Neural crest cell (in vitro differentiated cells): ENCODE measurements at regions not wholly inside any gene's neighbourhood (a gene's known extent, or its start where the extent isn't known, plus 50 kb on each side); places are given as distances from the start of the nearest gene placed in this dataset.

Experiments used
- DNase-seq: peaks from one replicate; pipeline ENCODE4 v3.0.0; 2021; ENCODE audit warnings: low read depth, mixed read lengths, low spot score
- H3K27ac Mint-ChIP-seq: one replicate; pipeline ENCODE4 v1.8.0; 2021; ENCODE audit warnings: mild to moderate bottlenecking, mixed read lengths; ENCODE audit not compliant: unreplicated experiment
- H3K27me3 Mint-ChIP-seq: 2 replicates; pipeline ENCODE4 v1.8.0; 2021; ENCODE audit warnings: low read depth, mild to moderate bottlenecking, mixed read lengths
- H3K36me3 Mint-ChIP-seq: 2 replicates; pipeline ENCODE4 v1.8.0; 2021; ENCODE audit warnings: low read depth, mild to moderate bottlenecking, mixed read lengths
- H3K4me1 Mint-ChIP-seq: 2 replicates; pipeline ENCODE4 v1.8.0; 2021; ENCODE audit warnings: mixed read lengths
- H3K4me3 Mint-ChIP-seq: one replicate; pipeline ENCODE4 v1.8.0; 2021; ENCODE audit warnings: mild to moderate bottlenecking, mixed read lengths
- H3K9me3 Mint-ChIP-seq: 2 replicates; pipeline ENCODE4 v1.8.0; 2021; ENCODE audit warnings: mixed read lengths
- CTCF ChIP-seq: fragments of 200-600 bp; sonication (generic); conservative IDR thresholded peaks from 2 replicates; pipeline ENCODE4 v1.5.0; 2021; ENCODE audit warnings: antibody characterized with exemption, mild to moderate bottlenecking

- no peaks in the 10 kb centered on the region for H3K9me3 Mint-ChIP-seq
- H3K4me3 Mint-ChIP-seq = no peak overlapping the region
- no peak for DNase-seq
- H3K27me3 Mint-ChIP-seq = no peaks in the 10 kb centered on the region
- no peaks in the 10 kb centered on the region for H3K36me3 Mint-ChIP-seq
- TF ChIP-seq CTCF = no peak
- H3K4me1 Mint-ChIP-seq = peaks cover 8% of the 10 kb centered on the region
- H3K27ac Mint-ChIP-seq = no peak overlapping the region
Observed at GRCh38 chr1:113246929-113247328, 143.4 kb upstream of the MAGI3 start.

DNA sequence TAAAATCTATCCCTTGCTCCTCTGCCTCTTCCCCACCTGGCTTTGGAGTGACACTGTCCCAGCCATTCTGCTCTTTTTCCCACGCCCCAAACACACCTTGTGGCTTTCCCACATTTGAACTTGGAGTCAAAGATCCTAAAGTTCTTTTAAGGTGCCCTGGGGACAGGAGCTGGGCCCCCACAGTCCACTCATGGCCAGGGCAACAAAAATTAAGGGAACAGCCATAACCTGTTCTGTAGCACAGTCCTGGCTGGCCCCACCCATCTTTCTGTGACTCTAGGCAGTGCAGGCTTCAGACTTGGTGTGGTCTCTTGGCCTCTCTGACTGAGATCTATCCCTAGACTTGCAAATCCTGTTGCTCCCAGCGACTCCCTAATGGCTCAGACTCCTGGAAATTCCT is 143.0 kb upstream of the MAGI3 start:
- Mint-ChIP-seq H3K4me3 (no peak overlapping the region), H3K27me3 (no peaks in the 10 kb centered on the region), H3K9me3 (no peaks in the 10 kb centered on the region), H3K4me1 (peaks cover 8% of the 10 kb centered on the region), H3K27ac (peak overlapping the region; percentile 51), H3K36me3 (no peaks in the 10 kb centered on the region)
- no peak for TF ChIP-seq CTCF
- no peak for DNase-seq

- Mint-ChIP-seq H3K4me3 (no peak overlapping the region), H3K36me3 (no peaks in the 10 kb centered on the region), H3K27me3 (no peaks in the 10 kb centered on the region), H3K27ac (peak overlapping the region; percentile 51), H3K9me3 (no peaks in the 10 kb centered on the region), H3K4me1 (peaks cover 8% of the 10 kb centered on the region)
- TF ChIP-seq CTCF = no peak
- no peak for DNase-seq
Observed at GRCh38 chr1:113247782-113248181, 142.5 kb upstream of the MAGI3 start.

- DNase-seq = no peak
- TF ChIP-seq CTCF = no peak
- Mint-ChIP-seq H3K36me3 (no peaks in the 10 kb centered on the region), H3K9me3 (no peaks in the 10 kb centered on the region), H3K4me1 (peaks cover 8% of the 10 kb centered on the region), H3K4me3 (no peak overlapping the region), H3K27ac (no peak overlapping the region), H3K27me3 (no peaks in the 10 kb centered on the region)
Observed at GRCh38 chr1:113248494-113248893, 141.8 kb upstream of the MAGI3 start.

- H3K27ac Mint-ChIP-seq = peak overlapping the region; percentile 53
- no peaks in the 10 kb centered on the region for H3K9me3 Mint-ChIP-seq
- H3K4me3 Mint-ChIP-seq = no peak overlapping the region
- TF ChIP-seq CTCF = no peak
- H3K4me1 Mint-ChIP-seq = peaks cover 9% of the 10 kb centered on the region
- no peaks in the 10 kb centered on the region for H3K27me3 Mint-ChIP-seq
- H3K36me3 Mint-ChIP-seq = no peaks in the 10 kb centered on the region
- DNase-seq = no peak
Observed at GRCh38 chr1:113250161-113250560, 140.2 kb upstream of the MAGI3 start.

- H3K4me1 Mint-ChIP-seq = peaks cover 12% of the 10 kb centered on the region
- H3K9me3 Mint-ChIP-seq = no peaks in the 10 kb centered on the region
- peak overlapping the region; percentile 45 for H3K27ac Mint-ChIP-seq
- DNase-seq = no peak
- H3K36me3 Mint-ChIP-seq = no peaks in the 10 kb centered on the region
- no peaks in the 10 kb centered on the region for H3K27me3 Mint-ChIP-seq
- no peak overlapping the region for H3K4me3 Mint-ChIP-seq
- no peak for TF ChIP-seq CTCF
Observed at GRCh38 chr1:113252166-113252565, 138.1 kb upstream of the MAGI3 start.
